ENCODE measurements at regions not wholly inside any gene's neighbourhood (a gene's known extent, or its start where the extent isn't known, plus 50 kb on each side); places are given as distances from the start of the nearest gene placed in this dataset.

GRCh38 chr5:2000591-2000990 lies 117.9 kb upstream of the IRX4 start:
- no peak for TF ChIP-seq CTCF (IDR thresholded peaks at IDR 0.05; ENCODE audit: low read depth, low read length, poor library complexity, severe bottlenecking)
- TF ChIP-seq EZH2phosphoT487 (IDR thresholded peaks at IDR 0.05; ENCODE audit: borderline replicate concordance, low read length): no peak

Measured in DOHH2 (cell line).